Jurkat, Clone E6-1 (cell line): ENCODE measurements at regions not wholly inside any gene's neighbourhood (a gene's known extent, or its start where the extent isn't known, plus 50 kb on each side); places are given as distances from the start of the nearest gene placed in this dataset.

Source experiments
- DNase-seq: peaks from one replicate; pipeline ENCODE4 v3.0.0-alpha.2; 2011; ENCODE audit warnings: low read depth, low spot score
- H3K4me3 ChIP-seq: 2 replicates; pipeline ENCODE4 v1.5.1; 2011; ENCODE audit warnings: mild to moderate bottlenecking, low read length, control low read depth, moderate library complexity

DNA sequence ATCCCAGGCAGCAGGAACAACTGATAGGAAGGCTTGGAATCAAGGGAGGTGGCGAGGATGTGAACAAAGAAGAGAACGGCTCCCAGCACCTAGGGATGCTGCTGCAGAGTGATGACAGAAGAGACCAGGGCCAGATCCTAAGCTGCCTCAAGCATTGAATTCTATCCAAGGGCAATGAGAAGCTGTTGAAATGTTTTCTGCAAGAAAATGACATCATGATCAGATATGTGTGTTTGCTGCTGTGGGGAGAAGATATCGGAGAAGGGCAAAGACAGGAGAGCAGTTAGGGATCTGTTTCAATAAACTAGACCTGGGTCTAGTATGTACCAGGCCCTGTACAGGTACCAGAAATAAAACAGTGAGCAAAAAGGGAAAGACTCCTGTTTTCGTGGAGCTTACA lies 194.7 kb upstream of the RAB4A start:
- no peak for DNase-seq

GRCh38 chr1:229079016-229079595 lies 191.8 kb upstream of the RAB4A start:
- DNase-seq, result no peak
- no peak overlapping the region for H3K4me3 ChIP-seq

More for the DNA sequence above, 194.7 kb upstream of the RAB4A start:
- no peak overlapping the region for H3K4me3 ChIP-seq

DNA sequence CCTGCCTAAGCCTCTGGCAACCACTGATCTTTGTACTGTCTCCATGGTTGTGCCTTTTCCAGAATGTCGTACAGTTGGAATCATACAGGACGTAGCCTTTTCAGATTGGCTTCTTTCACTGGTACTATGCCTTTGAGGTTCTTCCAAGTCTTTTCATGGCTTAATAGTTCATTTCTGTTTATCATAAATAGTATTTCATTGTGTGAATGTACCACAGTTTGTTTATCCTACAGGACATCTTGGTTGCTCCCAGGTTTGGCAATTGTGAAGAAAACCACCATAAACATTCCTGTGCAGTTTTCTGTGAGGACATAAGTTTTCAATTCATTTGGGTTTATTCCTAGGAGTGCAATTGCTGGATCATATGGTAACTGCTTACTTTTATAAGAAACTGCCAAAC lies 190.6 kb upstream of the RAB4A start:
- no peak for DNase-seq
- H3K4me3 ChIP-seq, result no peak overlapping the region

- no peak for DNase-seq
- no peak overlapping the region for H3K4me3 ChIP-seq
Measured at GRCh38 chr1:229085291-229085690, 185.6 kb upstream of the RAB4A start.

DNA sequence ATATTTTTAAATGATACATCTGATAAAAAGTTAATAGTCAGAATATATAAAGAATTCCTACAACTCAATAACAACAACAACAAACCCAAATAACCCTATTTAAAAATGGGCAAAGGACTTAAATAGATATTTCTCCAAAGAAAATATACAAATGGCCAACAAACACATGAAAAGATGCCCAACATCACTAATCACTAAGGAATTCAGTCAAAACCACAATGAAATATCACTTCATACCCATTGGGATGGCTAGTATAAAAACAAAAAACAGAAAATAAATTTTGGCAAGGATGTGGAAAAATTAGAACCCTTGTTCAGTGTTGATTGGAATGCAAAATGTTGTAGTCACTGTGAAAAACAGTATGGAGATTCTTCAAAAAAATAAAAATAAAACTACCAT lies 184.8 kb upstream of the RAB4A start:
- no peak for DNase-seq
- no peak overlapping the region for H3K4me3 ChIP-seq

DNA sequence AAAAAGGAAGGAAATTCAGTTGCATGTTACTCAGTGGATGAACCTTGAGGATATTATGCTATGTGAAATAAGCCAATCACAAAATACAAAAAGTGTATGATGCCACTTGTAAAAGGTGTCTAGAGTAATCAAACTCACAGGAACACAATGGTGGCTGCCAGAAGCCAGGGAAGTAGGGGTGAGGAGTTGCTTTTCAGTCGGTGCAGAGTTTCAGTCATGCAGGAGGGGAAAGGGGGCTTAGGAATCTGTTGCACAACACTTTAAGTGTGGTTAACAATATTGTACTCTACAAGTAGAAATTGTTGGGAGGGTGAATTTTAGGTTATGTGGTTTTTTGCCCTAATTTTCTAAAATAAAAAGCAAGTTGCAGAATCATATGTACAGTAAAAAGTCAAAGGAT lies 184.2 kb upstream of the RAB4A start:
- DNase-seq, result no peak
- H3K4me3 ChIP-seq, result no peak overlapping the region

GRCh38 chr1:229087339-229087738 lies 183.6 kb upstream of the RAB4A start:
- no peak for DNase-seq
- no peak overlapping the region for H3K4me3 ChIP-seq

DNA sequence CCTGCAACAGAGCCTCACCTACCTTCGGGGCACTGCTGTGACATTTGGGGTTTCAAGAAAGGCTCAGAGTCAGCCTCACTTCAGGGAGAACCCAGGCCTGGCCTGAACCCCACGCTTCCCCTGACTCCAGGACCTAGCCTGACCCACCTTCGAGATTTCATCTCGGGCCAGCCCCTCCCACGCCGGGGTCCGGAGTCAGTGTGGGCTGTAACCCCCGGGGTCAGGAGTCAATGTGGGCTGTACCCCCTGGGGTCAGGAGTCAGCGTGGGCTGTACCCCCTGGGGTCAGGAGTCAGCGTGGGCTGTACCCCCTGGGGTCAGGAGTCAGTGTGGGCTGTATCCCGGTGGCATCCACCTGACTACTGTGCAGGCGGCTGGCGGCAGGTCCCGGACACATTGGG lies 183.0 kb upstream of the RAB4A start:
- no peak overlapping the region for H3K4me3 ChIP-seq
- no peak for DNase-seq

DNA sequence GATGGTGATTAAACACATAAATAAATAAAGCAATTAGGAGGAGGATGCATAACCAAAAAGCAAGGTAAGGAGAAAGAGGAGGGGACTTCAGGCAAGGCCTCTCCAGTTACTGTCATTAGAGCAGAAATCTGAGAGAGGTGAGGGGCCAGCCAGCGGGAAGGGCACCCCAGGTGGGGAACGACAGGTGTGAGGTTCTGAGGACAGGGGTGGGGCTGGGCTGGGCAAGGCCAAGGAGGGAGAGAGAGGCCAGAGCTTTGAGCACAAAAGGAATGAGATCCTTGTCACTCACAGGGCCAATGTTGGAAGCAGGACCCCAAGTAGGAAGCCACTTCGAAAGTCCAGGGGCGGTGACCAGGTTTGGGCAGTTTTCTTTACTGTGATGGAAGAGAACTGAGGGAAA lies 182.2 kb upstream of the RAB4A start:
- no peak for DNase-seq
- H3K4me3 ChIP-seq, result no peak overlapping the region

DNA sequence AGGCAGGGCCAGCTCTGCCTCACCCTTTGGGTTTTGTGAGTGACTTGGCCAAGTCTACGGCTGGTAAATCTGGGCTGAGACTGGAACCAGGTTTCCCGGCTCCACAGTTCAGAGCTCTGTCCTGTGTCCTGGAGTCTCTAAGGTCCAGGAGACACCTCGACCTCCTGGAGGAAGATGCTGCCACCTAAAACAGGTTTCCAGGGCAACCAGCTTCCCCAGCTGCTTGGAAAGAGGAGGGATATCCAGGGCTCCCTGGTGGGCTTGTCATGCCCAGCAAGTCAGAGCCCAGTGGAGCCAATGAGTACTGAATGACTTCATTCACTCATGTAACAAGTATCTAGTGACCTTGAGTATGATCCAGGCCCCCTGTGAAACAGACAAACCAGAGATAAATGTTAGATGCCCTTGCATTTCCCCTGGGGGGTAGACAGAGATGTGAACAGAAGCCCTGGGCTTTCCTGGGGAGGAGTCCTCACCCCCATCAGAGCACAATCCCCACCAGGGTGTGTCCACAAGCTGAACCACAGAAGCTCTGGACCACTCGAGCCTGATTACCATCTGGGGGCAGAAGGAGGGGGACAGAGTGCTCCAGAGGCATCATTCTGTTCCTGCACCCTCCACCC lies 181.2 kb upstream of the RAB4A start:
- DNase-seq, result no peak
- H3K4me3 ChIP-seq, result no peak overlapping the region

DNA sequence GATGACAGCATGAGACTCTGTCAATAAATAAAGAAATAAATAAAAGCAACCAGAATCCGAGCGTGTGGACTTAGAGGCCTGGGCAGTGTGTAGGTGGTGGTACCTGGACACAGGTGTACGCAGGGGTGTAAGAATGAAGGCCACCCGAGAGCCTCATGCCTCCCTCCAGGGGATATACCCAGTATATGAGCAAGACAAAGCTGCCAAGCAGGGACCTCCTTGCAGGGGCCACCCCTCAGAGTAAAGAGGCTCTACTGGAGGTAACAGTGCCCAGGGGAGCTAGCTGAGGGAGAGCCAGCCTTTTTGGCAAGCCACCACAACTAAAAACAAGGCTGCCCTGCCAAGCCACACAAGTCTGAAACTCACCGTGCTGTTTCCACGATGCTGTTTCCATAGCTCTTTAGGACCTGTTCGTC lies 179.2 kb upstream of the RAB4A start:
- H3K4me3 ChIP-seq, result no peak overlapping the region
- DNase-seq, result no peak

DNA sequence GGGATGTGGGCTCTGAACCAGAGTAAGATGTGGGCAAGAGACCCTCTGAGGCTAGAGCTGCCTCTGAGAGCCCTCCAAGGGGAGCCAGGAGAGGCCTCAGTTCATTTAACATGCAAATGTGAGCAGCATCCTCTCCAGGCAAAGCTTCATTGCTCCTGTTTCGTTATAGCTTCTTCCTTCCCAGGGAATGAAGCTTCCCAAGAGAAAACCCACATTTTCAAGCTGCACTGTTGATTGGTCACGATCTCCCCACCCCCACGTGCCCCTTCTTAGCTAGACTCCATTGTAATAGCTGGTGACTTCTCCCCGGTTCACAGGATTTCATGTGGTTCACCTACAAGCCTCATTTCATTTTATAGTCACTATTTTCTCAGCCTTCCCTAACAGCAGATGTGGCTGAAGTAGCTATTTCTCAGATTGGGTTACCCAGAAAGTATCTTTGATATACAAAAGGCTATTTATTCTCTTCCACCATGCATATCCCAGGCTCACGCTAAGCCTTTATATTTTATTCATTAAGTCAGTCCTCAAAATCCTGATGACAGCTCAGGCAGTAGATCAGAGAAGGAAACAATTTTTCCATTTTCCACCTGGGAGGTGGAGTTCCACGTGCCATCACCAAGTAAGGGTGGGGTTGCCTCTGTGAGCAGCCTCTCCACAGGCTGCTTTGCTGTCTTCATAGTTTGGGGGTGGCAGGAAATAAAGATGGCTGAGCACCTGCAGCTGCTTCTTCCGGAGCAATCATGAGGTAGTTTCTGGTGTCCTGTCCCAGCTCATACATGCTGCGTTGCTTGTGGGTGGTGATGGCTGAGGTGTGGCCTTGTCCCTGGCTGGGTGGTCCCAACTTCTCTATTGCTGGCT lies 178.3 kb upstream of the RAB4A start:
- H3K4me3 ChIP-seq, result no peak overlapping the region

DNA sequence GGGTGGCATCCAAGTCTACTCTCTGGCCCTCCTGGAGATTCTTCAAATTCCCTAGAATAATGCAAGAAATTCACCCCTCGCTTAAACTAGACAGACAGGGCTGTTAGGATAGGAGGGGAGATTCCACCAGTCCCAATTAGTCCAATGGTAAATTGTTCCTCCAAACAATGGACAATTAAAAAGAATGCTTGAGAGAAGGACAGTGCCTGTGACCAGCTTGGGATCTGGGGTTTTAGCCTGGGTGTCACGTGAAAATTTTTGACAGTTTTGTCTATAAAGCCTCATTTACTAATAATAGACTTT lies 177.7 kb upstream of the RAB4A start:
- no peak overlapping the region for H3K4me3 ChIP-seq
- no peak for DNase-seq

More for the DNA sequence above, 178.3 kb upstream of the RAB4A start:
- DNase-seq, result peak; percentile 55

DNA sequence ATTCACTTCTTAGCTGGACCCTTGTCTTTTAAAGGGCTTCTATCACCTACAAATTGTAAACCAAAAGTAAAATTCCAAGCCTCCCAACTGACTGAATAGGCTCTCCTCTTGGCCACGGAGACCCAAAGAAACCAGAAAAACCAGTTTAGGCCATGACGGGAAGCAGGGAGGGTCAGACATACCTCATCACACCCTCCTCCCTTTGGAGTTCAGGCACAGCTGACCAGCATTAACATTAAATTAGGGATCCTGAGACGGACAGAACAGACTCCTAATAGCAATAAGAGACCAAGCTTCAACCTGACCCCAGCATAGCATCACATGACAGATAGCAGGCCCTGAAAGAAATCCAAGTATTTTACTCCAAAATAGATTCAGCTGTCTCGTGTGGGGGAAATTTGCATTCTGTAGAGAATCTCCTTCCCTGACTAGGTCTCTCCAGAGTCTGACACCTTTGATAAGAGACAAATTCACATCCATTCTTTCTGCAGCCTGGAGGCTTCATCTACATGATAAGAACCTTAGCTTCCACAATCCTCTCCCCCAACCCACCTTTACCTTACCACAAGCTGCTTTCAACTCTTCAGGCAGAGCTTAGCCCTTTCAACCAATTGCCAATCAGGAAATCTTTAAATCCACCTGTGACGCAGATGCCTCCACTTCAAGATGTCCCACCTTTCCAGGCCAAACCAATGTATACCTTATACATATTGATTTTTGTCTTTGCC lies 177.1 kb upstream of the RAB4A start:
- no peak overlapping the region for H3K4me3 ChIP-seq
- DNase-seq, result no peak

DNA sequence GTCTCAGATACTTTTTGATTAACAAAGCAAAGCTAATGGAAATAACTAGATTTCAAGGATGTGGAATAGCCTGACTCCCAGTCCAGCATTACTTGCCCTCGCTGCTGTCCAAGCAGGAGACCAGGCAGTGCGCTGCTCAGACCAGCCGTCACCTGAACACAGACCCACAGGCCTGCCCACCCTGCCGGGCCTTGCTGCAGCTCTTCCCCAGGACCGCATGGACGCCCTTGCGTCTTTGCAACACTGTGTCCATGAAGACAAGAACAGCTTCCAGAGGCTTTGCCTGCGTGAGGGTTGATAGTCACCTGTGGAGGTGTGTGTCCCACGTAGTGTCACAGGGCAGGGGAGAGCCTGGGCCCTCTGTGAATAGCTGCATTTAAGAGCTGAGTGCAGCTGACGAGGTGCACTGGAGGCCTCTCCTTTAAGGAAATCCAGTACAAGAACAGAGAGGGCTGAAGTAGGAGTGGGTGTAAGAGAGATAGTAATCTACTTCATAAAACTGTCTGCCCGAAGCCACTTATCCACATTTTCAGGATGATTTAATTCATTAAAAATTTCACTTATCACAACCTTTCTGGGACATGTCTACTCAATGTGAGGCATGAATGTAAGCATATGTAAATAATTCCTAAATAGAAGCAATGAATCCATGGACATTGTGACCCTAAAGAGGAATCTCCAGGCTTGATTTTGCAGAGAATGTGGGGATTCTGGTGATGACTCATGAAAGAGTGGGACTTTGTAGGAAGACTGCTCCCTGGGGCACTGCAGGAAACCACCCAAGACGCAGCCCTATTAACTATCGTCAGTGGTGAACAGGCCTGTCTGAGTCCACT lies 176.2 kb upstream of the RAB4A start:
- no peak overlapping the region for H3K4me3 ChIP-seq
- DNase-seq, result no peak

GRCh38 chr1:229095325-229095724 lies 175.6 kb upstream of the RAB4A start:
- H3K4me3 ChIP-seq, result no peak overlapping the region
- DNase-seq, result no peak

DNA sequence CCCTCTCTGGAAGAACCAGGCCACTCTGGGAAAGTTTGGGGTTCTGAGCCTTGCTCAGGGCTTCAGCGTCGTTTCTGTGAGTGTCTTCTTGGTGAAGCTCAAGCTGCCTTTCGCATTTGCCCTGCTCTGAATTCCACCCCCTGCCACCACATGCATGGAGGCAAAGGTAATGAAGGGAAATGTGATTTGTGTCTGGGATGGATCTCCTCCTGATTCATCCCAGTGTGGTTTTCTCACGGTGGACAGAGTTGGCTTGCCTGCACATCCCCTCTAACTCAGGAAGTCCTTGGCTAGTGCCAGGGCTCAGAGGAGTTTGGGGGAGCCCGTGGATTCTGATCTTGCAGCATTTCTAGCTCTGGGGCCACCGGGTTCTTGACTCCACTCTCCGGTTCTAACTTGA lies 173.6 kb upstream of the RAB4A start:
- DNase-seq, result no peak
- no peak overlapping the region for H3K4me3 ChIP-seq

DNA sequence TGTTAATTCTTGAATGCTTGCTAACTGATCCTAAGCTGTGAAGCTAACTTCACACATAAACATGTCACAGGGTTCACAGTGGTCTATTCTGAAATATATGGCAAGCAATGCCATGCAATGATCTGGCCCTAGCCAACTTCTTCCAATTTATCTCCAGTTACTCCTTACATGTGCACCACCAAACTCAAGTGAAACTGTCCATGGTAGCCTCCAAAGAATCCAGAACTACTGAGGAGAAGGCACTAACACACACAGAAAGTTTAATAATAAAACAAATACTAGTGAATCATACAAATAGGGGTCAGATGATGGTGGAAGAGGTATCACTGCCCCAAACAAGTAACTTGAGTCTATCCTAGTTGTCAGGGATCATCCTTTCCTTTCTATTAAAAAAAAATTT lies 172.6 kb upstream of the RAB4A start:
- no peak for DNase-seq
- no peak overlapping the region for H3K4me3 ChIP-seq

DNA sequence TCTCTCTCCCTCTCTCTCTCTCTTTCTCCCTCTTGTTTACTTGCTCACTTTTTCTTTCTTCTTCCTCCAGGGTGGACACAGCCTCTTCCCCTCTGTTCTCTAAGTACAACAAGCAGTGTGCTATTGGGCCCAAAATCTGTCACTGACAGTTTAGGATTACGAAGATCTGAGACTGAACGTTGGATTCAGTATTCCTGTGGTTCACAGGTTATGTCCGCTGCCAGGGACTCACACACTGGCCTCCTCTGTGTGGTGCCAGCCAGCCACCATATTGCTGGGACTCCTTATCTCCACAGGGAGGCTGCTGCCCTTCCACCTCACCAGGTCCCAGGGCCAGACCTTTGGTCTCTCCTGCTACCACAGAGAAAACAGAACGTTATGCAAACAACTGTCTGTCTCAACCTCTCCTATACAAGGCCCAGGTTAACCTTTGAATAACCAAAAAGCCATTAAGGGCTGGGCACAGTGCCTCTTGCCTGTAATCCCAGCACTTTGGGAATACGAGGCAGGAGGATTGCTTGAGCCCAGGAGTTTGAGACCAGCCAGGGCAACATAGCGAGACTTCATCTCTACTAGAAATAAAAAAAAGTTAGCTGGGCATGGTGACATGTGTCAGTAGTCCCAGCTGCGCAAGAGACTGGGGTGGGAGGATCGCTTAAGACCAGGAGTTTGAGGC lies 171.9 kb upstream of the RAB4A start:
- no peak overlapping the region for H3K4me3 ChIP-seq
- DNase-seq, result no peak
